WTC11 (cell line): ENCODE measurements at regions not wholly inside any gene's neighbourhood (a gene's known extent, or its start where the extent isn't known, plus 50 kb on each side); places are given as distances from the start of the nearest gene placed in this dataset.

Experiments used
- ATF1 ChIP-seq: sonication (generic); formaldehyde crosslinking; IDR thresholded peaks from 2 replicates; pipeline ENCODE4 v1.8.1; 2023; ENCODE audit warnings: mild to moderate bottlenecking, moderate library complexity, missing genetic modification reagents
- FOXJ3 ChIP-seq: sonication (generic); formaldehyde crosslinking; IDR thresholded peaks from 2 replicates; pipeline ENCODE4 v1.9.0; 2021; ENCODE audit warnings: missing genetic modification reagents, mild to moderate bottlenecking, borderline replicate concordance
- ZBTB21 ChIP-seq: sonication (generic); formaldehyde crosslinking; IDR thresholded peaks from 2 replicates; pipeline ENCODE4 v1.8.1; 2023; ENCODE audit warnings: mild to moderate bottlenecking, missing genetic modification reagents, borderline replicate concordance
- ZNF423 ChIP-seq: fragments of 250-450 bp; sonication (Bioruptor Pico); IDR thresholded peaks from 2 replicates; pipeline ENCODE4 v2.1.2; 2022; ENCODE audit warnings: mild to moderate bottlenecking, moderate library complexity
- TF ChIP-seq, protein P1 (sequence below): fragments of 200-600 bp; IDR thresholded peaks from 2 replicates; pipeline ENCODE4 v1.8.0; 2022; ENCODE audit warnings: antibody characterized with exemption
- TF ChIP-seq, protein P2 (sequence below): sonication (generic); formaldehyde crosslinking; IDR thresholded peaks from 2 replicates; pipeline ENCODE4 v1.8.1; 2023; ENCODE audit warnings: mild to moderate bottlenecking, missing genetic modification reagents, moderate library complexity
- TF ChIP-seq, protein P3 (sequence below): sonication (generic); formaldehyde crosslinking; IDR thresholded peaks from 2 replicates; pipeline ENCODE4 v1.8.1; 2022; ENCODE audit warnings: missing genetic modification reagents, borderline replicate concordance

DNA sequence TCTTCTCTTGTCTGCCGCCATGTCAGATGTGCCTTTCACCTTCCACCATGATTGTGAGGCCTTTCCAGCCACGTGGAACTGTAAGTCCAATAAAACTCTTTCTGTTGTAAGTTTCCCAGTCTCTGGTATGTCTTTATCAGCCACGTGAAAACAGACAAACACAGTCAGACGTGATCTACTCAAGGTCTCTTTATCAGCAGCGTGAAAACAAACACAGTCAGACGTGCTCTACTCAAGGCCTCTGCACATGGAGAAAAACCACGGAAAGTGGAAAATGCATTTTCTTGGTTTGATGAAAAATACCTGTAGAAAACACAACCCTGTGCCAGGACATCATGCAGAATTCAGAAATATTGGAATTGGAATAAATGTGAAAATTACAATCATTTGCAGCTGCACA is 1115.7 kb downstream of the TMEM121 start:
- TF ChIP-seq ZBTB21 (CRISPR knock-in tag) (no peak), ATF1 (CRISPR knock-in tag) (no peak), ZNF423 (CRISPR knock-in tag) (no peak), FOXJ3 (CRISPR knock-in tag) (no peak)
- TF ChIP-seq, protein P1, sequence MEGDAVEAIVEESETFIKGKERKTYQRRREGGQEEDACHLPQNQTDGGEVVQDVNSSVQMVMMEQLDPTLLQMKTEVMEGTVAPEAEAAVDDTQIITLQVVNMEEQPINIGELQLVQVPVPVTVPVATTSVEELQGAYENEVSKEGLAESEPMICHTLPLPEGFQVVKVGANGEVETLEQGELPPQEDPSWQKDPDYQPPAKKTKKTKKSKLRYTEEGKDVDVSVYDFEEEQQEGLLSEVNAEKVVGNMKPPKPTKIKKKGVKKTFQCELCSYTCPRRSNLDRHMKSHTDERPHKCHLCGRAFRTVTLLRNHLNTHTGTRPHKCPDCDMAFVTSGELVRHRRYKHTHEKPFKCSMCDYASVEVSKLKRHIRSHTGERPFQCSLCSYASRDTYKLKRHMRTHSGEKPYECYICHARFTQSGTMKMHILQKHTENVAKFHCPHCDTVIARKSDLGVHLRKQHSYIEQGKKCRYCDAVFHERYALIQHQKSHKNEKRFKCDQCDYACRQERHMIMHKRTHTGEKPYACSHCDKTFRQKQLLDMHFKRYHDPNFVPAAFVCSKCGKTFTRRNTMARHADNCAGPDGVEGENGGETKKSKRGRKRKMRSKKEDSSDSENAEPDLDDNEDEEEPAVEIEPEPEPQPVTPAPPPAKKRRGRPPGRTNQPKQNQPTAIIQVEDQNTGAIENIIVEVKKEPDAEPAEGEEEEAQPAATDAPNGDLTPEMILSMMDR = no peak
- TF ChIP-seq, protein P2, sequence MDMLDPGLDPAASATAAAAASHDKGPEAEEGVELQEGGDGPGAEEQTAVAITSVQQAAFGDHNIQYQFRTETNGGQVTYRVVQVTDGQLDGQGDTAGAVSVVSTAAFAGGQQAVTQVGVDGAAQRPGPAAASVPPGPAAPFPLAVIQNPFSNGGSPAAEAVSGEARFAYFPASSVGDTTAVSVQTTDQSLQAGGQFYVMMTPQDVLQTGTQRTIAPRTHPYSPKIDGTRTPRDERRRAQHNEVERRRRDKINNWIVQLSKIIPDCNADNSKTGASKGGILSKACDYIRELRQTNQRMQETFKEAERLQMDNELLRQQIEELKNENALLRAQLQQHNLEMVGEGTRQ (CRISPR knock-in tag) = no peak
- TF ChIP-seq, protein P3, sequence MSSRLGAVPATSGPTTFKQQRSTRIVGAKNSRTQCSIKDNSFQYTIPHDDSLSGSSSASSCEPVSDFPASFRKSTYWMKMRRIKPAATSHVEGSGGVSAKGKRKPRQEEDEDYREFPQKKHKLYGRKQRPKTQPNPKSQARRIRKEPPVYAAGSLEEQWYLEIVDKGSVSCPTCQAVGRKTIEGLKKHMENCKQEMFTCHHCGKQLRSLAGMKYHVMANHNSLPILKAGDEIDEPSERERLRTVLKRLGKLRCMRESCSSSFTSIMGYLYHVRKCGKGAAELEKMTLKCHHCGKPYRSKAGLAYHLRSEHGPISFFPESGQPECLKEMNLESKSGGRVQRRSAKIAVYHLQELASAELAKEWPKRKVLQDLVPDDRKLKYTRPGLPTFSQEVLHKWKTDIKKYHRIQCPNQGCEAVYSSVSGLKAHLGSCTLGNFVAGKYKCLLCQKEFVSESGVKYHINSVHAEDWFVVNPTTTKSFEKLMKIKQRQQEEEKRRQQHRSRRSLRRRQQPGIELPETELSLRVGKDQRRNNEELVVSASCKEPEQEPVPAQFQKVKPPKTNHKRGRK (CRISPR knock-in tag) = no peak
